ENCODE measurements at regions not wholly inside any gene's neighbourhood (a gene's known extent, or its start where the extent isn't known, plus 50 kb on each side); places are given as distances from the start of the nearest gene placed in this dataset.

DNA sequence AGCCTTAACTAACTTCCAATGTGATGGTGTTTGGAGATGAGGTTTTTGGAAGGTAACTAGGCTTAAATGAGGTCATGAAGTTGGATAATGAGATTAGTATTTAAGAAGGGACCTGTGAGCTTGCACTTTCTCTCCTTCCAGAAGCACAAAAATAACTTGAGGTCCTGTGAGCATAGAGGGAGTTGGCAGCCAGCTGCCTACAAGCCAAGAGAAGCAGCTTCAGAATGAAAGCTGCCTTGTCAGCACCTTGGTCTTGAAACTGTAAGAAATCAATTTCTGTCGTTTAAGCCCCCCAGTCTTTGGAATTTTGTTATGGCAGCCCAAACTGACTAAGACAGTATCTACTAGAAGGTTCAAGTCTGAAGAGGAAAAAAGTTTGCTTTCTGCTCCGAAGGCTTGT is 280.2 kb upstream of the GALNTL6 start:
- Histone ChIP-seq H3K27ac (ENCODE audit: low read depth, low read length) (no peak overlapping the region), H3K9me2 (ENCODE audit: insufficient read depth) (no peaks in the 10 kb centered on the region), H2AFZ (ENCODE audit: low read depth, low read length, poor library complexity, severe bottlenecking) (no peak overlapping the region), H3K27me3 (ENCODE audit: insufficient read depth, low read length) (no peaks in the 10 kb centered on the region), H4K20me1 (ENCODE audit: insufficient read depth) (no peaks in the 10 kb centered on the region), H3K4me2 (ENCODE audit: low read length) (no peak overlapping the region), H3K4me1 (ENCODE audit: control insufficient read depth in 1 of 2, insufficient read depth in 2 of 2, low read length in 2 of 2) (no peaks in the 10 kb centered on the region), H3K4me3 (replicated peaks in 1 of 2; ENCODE audit: low read depth in 1 of 2, low read length in 2 of 2) (no peak overlapping the region), H3K9me3 (ENCODE audit: control insufficient read depth in 1 of 2, insufficient read depth in 1 of 2, low read depth in 1 of 2, low read length in 2 of 2) (no peaks in the 10 kb centered on the region), H3K36me3 (ENCODE audit: control insufficient read depth in 1 of 2, insufficient read depth in 2 of 2, low read length in 2 of 2) (no peaks in the 10 kb centered on the region), H3K79me2 (ENCODE audit: insufficient read depth, low read length) (no peaks in the 10 kb centered on the region), H3K9ac (ENCODE audit: low read length) (no peak overlapping the region)
- intact Hi-C loops (cut with micrococcal nuclease), result no loop called here
- ChIA-PET RAD21 (ENCODE audit: low non-redundant PET in 1 of 2, low total read pairs in 2 of 2, uncharacterized antibody in 2 of 2, unreplicated experiment in 2 of 2) (no interaction called here), CTCF (no interaction called here), POLR2A (no interaction called here)
- no peak for DNase-seq (ENCODE audit: low read depth, low spot score)
- TF ChIP-seq POLR2AphosphoS5 (IDR thresholded peaks at IDR 0.05; ENCODE audit: low read depth, low read length), result no peak
- no peak for TF ChIP-seq TCF7L2 (IDR thresholded peaks at IDR 0.05; ENCODE audit: borderline replicate concordance, extremely low read depth, insufficient read depth, insufficient read length)
- no peak for TF ChIP-seq SIN3A (IDR thresholded peaks at IDR 0.05; ENCODE audit: low read depth)
- no peak for TF ChIP-seq CEBPB (IDR thresholded peaks at IDR 0.05; ENCODE audit: low read depth)
- TF ChIP-seq YY1 (IDR thresholded peaks at IDR 0.05; ENCODE audit: extremely low read depth, insufficient replicate concordance, low read depth, low read length), result no peak
- TF ChIP-seq EZH2phosphoT487 (IDR thresholded peaks at IDR 0.05; ENCODE audit: borderline replicate concordance), result no peak
- TF ChIP-seq ZNF274 (IDR thresholded peaks at IDR 0.05; ENCODE audit: low read depth, low read length), result no peak
- TF ChIP-seq, protein P1, sequence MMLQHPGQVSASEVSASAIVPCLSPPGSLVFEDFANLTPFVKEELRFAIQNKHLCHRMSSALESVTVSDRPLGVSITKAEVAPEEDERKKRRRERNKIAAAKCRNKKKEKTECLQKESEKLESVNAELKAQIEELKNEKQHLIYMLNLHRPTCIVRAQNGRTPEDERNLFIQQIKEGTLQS (IDR thresholded peaks at IDR 0.05), result no peak
- no peak for TF ChIP-seq ZBTB33 (IDR thresholded peaks at IDR 0.05; ENCODE audit: extremely low read depth, insufficient replicate concordance, low read length)
- no peak for TF ChIP-seq ZFX (IDR thresholded peaks at IDR 0.05)
- TF ChIP-seq CBX3 (IDR thresholded peaks at IDR 0.05; ENCODE audit: low read depth), result no peak
- no peak for ATAC-seq
- BruUV-seq (replicated peaks), result no TSS peak
